HUES48 (cell line): ENCODE measurements at regions not wholly inside any gene's neighbourhood (a gene's known extent, or its start where the extent isn't known, plus 50 kb on each side); places are given as distances from the start of the nearest gene placed in this dataset.
"Not testable (repeated sequence)": the region's sequence is repeated elsewhere in the genome, so short reads cannot be mapped to it uniquely, and the experiment has no call there.

Source experiments
- H3K27ac ChIP-seq: one replicate; pipeline ENCODE4 v1.7.0; 2013; ENCODE audit warnings: low read depth, low read length, inconsistent platforms
- H3K27me3 ChIP-seq: 2 replicates; pipeline ENCODE4 v1.6.1; 2013; ENCODE audit warnings: mild to moderate bottlenecking, low read length; ENCODE audit not compliant: control insufficient read depth, insufficient read depth
- H3K36me3 ChIP-seq: 2 replicates; pipeline ENCODE4 v1.6.1; 2013; ENCODE audit warnings: low read length; ENCODE audit not compliant: control insufficient read depth, insufficient read depth
- H3K4me1 ChIP-seq: 2 replicates; pipeline ENCODE4 v1.6.1; 2013; ENCODE audit warnings: mild to moderate bottlenecking, low read length; ENCODE audit not compliant: control insufficient read depth, insufficient read depth
- H3K4me3 ChIP-seq: 2 replicates; pipeline ENCODE4 v1.5.1; 2013; ENCODE audit warnings: mild to moderate bottlenecking, low read depth, low read length
- H3K9ac ChIP-seq: 2 replicates; pipeline ENCODE4 v1.6.1; 2013; ENCODE audit warnings: mild to moderate bottlenecking, low read depth, low read length, moderate library complexity
- H3K9me3 ChIP-seq: 2 replicates; pipeline ENCODE4 v1.6.1; 2013; ENCODE audit warnings: low read length; ENCODE audit not compliant: control insufficient read depth, insufficient read depth

DNA sequence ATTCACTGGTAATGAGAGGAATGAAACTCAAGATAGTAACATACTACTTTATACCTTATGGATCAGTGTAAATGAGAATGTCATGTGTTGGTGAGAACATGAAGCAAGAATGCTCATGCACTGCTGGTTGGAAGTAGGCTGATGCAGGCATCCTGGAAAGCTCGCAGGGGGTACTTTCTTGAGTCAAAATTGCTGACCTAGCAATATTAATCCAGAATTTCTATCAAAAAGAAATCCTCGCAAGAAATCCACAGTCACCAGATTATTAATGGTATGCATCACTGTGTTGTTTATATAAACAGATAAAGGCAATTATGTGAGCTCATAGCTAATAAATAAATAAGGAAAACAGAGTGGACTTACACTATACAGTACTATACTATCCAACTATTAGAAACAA, 713.7 kb upstream of the PKDCC start:
- Histone ChIP-seq H3K36me3 (no peaks in the 10 kb centered on the region), H3K4me1 (peaks cover 6% of the 10 kb centered on the region; the same call in 1 of the 2 replicates), H3K27me3 (no peaks in the 10 kb centered on the region), H3K9ac (no peak overlapping the region), H3K4me3 (no peak overlapping the region), H3K9me3 (no peaks in the 10 kb centered on the region), H3K27ac (no peak overlapping the region)

DNA sequence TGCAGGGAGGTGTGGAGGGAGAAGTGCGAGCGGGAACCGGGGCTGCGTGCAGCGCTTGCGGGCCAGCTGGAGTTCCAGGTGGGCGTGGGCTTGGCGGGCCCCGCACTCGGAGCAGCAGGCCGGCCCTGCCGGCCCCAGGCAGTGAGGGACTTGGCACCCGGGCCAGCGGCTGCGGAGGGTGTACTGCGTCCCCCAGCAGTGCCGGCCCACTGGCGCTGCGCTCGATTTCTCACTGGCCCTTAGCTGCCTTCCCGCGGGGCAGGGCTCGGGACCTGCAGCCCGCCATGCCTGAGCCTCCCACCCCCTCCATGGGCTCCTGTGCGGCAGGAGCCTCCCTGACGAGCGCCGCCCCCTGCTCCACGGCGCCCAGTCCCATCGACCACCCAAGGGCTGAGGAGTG, 712.2 kb upstream of the PKDCC start:
- not testable (repeated sequence) for H3K9ac ChIP-seq, H3K36me3 ChIP-seq, H3K4me1 ChIP-seq, H3K27ac ChIP-seq, H3K27me3 ChIP-seq, H3K9me3 ChIP-seq, H3K4me3 ChIP-seq

DNA sequence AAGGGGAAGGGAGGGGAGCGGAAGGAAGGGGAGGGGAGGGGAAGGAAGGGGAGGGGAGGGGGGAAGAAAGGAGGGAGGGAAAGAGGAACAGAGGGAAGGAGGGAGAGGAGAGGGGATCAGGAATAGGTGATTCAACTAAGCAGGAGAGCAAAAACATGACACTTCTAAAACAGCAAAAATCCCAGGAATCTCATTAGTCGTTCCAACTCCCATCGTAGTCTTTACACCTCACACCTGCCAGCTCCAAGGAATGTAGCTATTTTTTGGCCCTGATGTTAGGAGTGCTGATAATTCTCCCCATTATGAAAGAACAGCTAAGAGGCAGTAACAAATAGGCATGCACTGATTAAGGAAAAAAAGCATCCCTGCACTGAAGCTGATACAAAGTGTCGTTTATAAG, 709.9 kb upstream of the PKDCC start:
- Histone ChIP-seq H3K9ac (no peak overlapping the region), H3K36me3 (no peaks in the 10 kb centered on the region), H3K27ac (no peak overlapping the region), H3K4me3 (no peak overlapping the region), H3K4me1 (peaks cover 6% of the 10 kb centered on the region; the same call in 1 of the 2 replicates), H3K9me3 (no peaks in the 10 kb centered on the region), H3K27me3 (no peaks in the 10 kb centered on the region)

DNA sequence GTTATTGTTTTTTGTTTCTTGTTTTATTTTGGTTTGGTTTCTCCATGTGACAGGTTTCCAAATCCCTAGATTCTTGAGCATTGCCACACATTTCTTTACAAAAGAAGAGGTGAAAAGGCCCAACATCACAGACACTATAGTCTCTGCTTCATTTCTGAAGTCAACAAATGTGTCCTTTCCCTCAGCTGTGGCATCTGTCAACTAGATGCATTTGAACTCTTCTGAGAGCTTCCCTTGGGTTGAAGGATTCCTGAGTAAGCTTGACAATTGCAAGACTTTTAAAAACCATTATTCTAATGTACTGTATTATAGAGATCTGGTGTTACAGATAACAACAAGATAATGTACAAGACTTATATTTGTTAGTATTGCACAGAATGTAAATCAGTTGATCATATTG, 703.3 kb upstream of the PKDCC start:
- no peak overlapping the region for H3K9ac ChIP-seq
- 0 out of 2 replicates have a peak, but pooled peaks cover 6% of the 10 kb centered on the region for H3K4me1 ChIP-seq
- no peaks in the 10 kb centered on the region for H3K27me3 ChIP-seq
- H3K4me3 ChIP-seq, result no peak overlapping the region
- no peaks in the 10 kb centered on the region for H3K36me3 ChIP-seq
- no peaks in the 10 kb centered on the region for H3K9me3 ChIP-seq
- H3K27ac ChIP-seq, result no peak overlapping the region

DNA sequence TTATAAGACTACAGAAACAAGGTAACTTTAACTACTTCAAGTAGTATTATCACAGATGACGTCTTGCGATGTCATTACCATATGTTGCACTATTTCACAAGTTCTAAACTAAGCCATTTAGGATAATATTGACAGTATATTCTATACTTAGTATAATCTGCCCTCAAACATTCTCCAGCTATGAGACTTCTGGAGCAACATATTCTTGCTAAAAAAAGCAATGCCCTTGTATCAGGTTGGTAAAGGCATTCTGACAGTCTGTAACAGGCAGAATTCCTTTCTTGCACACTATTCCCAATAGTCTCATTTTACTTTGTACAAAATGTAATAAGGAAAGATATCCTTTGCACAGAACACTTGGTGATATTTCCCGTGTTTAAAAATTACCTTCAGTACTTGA, 694.8 kb upstream of the PKDCC start:
- H3K9me3 ChIP-seq, result no peaks in the 10 kb centered on the region
- no peak overlapping the region for H3K27ac ChIP-seq
- no peaks in the 10 kb centered on the region for H3K27me3 ChIP-seq
- H3K4me3 ChIP-seq, result no peak overlapping the region
- no peaks in the 10 kb centered on the region for H3K36me3 ChIP-seq
- H3K4me1 ChIP-seq, result 0 out of 2 replicates have a peak, but pooled peaks cover 6% of the 10 kb centered on the region
- H3K9ac ChIP-seq, result no peak overlapping the region

DNA sequence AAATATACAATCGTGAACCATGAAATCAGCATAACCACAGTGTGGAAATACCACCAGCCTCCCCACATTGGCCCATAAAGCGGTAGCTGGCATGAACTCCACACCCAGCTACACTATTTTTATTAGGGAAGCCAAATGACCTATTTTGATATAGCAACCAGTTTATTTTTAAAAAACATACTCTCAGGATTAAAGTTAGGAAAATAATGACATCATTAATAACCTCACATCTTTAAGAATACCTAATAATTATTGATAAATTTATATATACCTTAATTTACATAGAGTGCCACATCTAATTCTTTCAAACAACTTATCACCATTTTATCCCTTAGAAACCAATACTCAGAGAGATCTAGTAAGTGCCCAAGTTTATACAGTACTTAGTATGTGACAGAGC, 692.0 kb upstream of the PKDCC start:
- H3K4me1 ChIP-seq, result no peaks in the 10 kb centered on the region
- H3K27ac ChIP-seq, result no peak overlapping the region
- no peaks in the 10 kb centered on the region for H3K36me3 ChIP-seq
- no peaks in the 10 kb centered on the region for H3K27me3 ChIP-seq
- no peaks in the 10 kb centered on the region for H3K9me3 ChIP-seq
- H3K9ac ChIP-seq, result no peak overlapping the region
- H3K4me3 ChIP-seq, result no peak overlapping the region

DNA sequence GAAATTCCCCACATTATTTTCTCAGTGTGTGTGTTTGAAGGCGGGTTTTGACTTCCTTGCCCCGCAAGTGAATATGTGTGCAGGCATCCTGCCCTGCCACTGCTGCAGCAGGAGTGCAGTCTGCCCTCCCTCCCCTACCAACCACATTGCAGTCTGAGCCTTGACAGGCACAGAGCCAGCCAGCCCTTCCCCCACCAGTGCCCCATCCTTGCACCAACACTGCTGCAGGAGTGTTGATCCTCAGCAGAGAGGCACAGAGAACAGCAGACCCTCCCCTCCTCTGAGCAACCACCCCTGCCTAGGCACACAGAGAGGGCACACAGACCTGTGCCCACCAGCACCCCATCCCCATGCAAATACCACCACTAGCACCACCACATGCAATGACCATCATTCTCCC, 683.0 kb upstream of the PKDCC start:
- peaks cover 20% of the 10 kb centered on the region for H3K9me3 ChIP-seq

DNA sequence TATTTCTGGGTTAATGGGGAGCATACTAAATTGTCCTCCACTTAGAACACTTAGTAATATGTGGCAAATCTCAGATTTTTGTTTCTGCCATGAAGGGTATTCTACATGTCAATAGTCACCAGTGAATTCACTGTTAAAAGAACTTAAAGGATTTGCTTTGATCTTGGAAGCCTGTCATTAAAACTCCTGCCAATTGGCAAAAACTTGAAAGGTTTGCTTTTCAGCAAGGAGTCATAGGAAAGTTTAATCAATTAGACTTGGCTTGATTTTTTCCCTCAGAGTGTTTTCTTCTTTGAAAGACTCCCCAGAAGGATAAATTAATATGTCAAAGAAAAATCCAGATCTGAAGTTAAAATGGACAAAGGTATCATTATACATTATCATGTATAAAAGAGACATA, 671.9 kb upstream of the PKDCC start:
- no peaks in the 10 kb centered on the region for H3K27me3 ChIP-seq
- H3K4me1 ChIP-seq, result peaks cover 12% of the 10 kb centered on the region; the same call in 1 of the 2 replicates
- no peaks in the 10 kb centered on the region for H3K36me3 ChIP-seq
- H3K4me3 ChIP-seq, result no peak overlapping the region
- H3K27ac ChIP-seq, result peak overlapping the region; percentile 50
- 0 out of 2 replicates have a peak, but pooled peaks cover 1% of the 10 kb centered on the region for H3K9me3 ChIP-seq
- no peak overlapping the region for H3K9ac ChIP-seq

More for the DNA sequence above, 683.0 kb upstream of the PKDCC start:
- no peak overlapping the region for H3K9ac ChIP-seq
- H3K27me3 ChIP-seq, result no peaks in the 10 kb centered on the region
- H3K4me1 ChIP-seq, result no peaks in the 10 kb centered on the region
- H3K27ac ChIP-seq, result no peak overlapping the region
- no peak overlapping the region for H3K4me3 ChIP-seq
- H3K36me3 ChIP-seq, result no peaks in the 10 kb centered on the region

DNA sequence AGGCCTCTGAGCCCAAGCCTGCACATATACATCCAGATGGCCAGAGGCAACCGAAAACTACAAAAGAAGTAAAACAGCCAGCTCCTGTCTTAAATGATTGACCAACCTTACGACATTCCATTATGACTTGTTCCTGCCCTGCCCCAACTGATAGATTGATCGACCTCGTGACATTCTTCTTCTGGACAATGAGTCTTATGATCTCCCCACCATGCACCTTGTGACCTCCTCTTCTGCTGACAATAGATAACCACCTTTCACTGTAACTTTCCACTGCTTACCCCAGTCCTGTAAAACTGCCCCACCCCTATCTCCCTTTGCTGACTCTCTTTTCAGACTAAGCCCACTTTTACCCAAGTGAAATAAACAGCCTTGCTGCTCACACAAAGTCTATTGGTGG, 670.0 kb upstream of the PKDCC start:
- peaks cover 12% of the 10 kb centered on the region; the same call in 1 of the 2 replicates for H3K4me1 ChIP-seq
- H3K27me3 ChIP-seq, result no peaks in the 10 kb centered on the region
- no peak overlapping the region for H3K9ac ChIP-seq
- H3K4me3 ChIP-seq, result no peak overlapping the region
- H3K36me3 ChIP-seq, result no peaks in the 10 kb centered on the region
- no peaks in the 10 kb centered on the region for H3K9me3 ChIP-seq
- H3K27ac ChIP-seq, result no peak overlapping the region

DNA sequence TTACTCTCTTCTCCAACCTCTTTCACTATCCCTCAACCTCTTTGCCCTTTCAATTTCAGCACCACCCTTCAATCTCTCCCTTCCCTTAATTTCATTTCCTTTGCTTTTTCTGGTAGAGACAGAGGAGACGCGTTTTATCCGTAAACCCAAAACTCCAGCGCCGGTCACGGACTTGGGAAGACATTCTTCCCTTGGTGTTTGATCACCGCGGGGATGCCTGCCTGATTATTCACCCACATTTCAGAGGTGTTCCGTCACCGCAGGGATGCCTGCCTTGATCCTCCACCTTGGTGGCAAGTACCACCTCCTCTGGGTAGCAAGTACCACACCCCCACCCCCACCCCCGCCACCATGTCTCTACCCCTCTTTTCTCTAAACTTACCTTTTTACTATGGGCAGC, 669.4 kb upstream of the PKDCC start:
- Histone ChIP-seq H3K27me3 (no peaks in the 10 kb centered on the region), H3K36me3 (no peaks in the 10 kb centered on the region), H3K9me3 (no peaks in the 10 kb centered on the region), H3K27ac (no peak overlapping the region), H3K9ac (no peak overlapping the region), H3K4me1 (peaks cover 12% of the 10 kb centered on the region; the same call in 1 of the 2 replicates), H3K4me3 (no peak overlapping the region)

DNA sequence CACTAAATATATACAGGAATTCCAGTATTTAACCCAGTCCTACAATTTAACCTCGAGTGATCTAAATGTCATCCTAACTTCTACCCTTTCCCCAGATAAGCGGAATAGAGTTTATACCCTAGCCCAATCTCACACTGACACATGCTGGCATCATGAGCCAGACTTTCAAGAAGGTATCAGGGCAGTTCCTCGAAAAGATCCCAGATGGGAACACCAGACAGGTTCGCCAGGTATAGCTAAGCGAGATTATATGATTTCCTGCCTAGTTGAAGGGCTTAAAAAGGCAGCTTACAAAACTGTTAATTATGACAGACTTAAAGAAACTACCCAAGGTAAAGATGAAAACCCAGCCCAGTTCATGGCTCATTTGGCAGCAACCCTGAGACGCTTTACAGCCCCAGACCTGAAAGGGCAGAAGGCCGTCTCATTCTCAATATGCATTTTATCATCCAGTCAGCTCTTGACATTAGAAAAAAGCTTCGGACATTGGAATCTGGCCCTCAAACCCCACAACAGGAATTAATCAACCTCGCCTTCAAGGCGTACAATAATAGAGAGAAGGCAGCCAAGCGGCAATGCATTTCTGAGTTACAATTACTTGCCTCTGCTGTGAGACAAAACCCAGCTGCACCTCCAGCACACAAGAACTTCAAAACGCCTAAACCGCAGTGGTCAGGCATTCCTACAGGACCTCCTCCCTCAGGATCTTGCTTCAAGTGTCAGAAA, 668.2 kb upstream of the PKDCC start:
- Histone ChIP-seq H3K9ac (no peak overlapping the region), H3K36me3 (no peaks in the 10 kb centered on the region)

More for the DNA sequence above, 668.2 kb upstream of the PKDCC start:
- Histone ChIP-seq H3K27ac (no peak overlapping the region), H3K9me3 (no peaks in the 10 kb centered on the region), H3K4me1 (peaks cover 12% of the 10 kb centered on the region; the same call in 1 of the 2 replicates), H3K27me3 (no peaks in the 10 kb centered on the region), H3K4me3 (no peak overlapping the region)
